ENCODE measurements at regions not wholly inside any gene's neighbourhood (a gene's known extent, or its start where the extent isn't known, plus 50 kb on each side); places are given as distances from the start of the nearest gene placed in this dataset.

DNA sequence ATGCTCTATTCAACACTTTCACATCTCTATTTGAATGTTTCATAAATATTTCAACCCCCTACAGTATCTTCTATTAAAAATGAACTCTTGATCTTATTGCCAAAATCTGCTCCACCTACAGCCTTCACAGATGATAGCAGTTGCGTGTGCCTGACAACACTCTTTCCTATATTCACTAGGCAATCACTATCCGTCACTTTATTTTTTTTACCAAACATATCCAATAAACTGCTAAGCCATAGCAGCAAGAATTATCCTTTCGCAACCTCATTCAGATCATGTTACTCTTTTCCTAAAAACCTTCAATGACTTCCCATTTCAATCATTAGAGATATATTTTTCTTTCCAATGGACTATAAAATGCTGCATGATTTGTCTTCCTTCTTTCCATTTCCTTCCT, 629.8 kb upstream of the PCDH9 start:
- CTCF ChIA-PET: no interaction called here
- H3K9me3 ChIP-seq (ENCODE audit: control insufficient read depth, insufficient read depth, low read depth, low read length): no peaks in the 10 kb centered on the region
- no peak overlapping the region for H3K27ac ChIP-seq (ENCODE audit: low read length)
- POLR2A ChIA-PET: no interaction called here
- no peaks in the 10 kb centered on the region for H3K36me3 ChIP-seq (ENCODE audit: control insufficient read depth, insufficient read depth, low read length)
- in situ Hi-C loops (cut with HindIII; ENCODE audit: low pct_unique_long_range_greater_than_20kb, low sequenced_read_pairs) (no loop called here), intact Hi-C loops (cut with micrococcal nuclease; ENCODE audit: unreplicated experiment) (no loop called here)
- DNase-seq (ENCODE audit: low read depth, low spot score) (no peak), ATAC-seq (no peak)
- TF ChIP-seq REST (IDR thresholded peaks at IDR 0.05; ENCODE audit: insufficient read depth in 1 of 2, low read depth in 2 of 2, low read length in 1 of 2) (no peak), POLR2AphosphoS5 (IDR thresholded peaks at IDR 0.05; ENCODE audit: low read depth, low read length) (no peak)
- TF ChIP-seq, protein P1, sequence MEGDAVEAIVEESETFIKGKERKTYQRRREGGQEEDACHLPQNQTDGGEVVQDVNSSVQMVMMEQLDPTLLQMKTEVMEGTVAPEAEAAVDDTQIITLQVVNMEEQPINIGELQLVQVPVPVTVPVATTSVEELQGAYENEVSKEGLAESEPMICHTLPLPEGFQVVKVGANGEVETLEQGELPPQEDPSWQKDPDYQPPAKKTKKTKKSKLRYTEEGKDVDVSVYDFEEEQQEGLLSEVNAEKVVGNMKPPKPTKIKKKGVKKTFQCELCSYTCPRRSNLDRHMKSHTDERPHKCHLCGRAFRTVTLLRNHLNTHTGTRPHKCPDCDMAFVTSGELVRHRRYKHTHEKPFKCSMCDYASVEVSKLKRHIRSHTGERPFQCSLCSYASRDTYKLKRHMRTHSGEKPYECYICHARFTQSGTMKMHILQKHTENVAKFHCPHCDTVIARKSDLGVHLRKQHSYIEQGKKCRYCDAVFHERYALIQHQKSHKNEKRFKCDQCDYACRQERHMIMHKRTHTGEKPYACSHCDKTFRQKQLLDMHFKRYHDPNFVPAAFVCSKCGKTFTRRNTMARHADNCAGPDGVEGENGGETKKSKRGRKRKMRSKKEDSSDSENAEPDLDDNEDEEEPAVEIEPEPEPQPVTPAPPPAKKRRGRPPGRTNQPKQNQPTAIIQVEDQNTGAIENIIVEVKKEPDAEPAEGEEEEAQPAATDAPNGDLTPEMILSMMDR (IDR thresholded peaks at IDR 0.05): no peak
- H3K4me3 ChIP-seq (ENCODE audit: low read depth in 2 of 2, low read length in 2 of 2): no peak overlapping the region
- no peaks in the 10 kb centered on the region for H3K27me3 ChIP-seq (ENCODE audit: control insufficient read depth, insufficient read depth, low read length)
- BruUV-seq (replicated peaks): no TSS peak
- no peaks in the 10 kb centered on the region; the same call in 1 of the 2 replicates for H3K4me1 ChIP-seq (ENCODE audit: control insufficient read depth, insufficient read depth, low read length)

GRCh38 chr13:67857581-67858310, 627.6 kb upstream of the PCDH9 start:
- intact Hi-C loops (cut with micrococcal nuclease; ENCODE audit: unreplicated experiment): no loop called here
- H3K36me3 ChIP-seq (ENCODE audit: control insufficient read depth, insufficient read depth, low read length): no peaks in the 10 kb centered on the region
- no peak for TF ChIP-seq POLR2AphosphoS5 (IDR thresholded peaks at IDR 0.05; ENCODE audit: low read depth, low read length)
- no peak for TF ChIP-seq SIN3A (IDR thresholded peaks at IDR 0.05; ENCODE audit: borderline replicate concordance, insufficient read depth, low read depth, low read length)
- TF ChIP-seq, protein P1 (IDR thresholded peaks at IDR 0.05): no peak
- no peak for TF ChIP-seq REST (IDR thresholded peaks at IDR 0.05; ENCODE audit: insufficient read depth in 1 of 2, low read depth in 2 of 2, low read length in 1 of 2)
- TF ChIP-seq TCF7L2 (IDR thresholded peaks at IDR 0.05; ENCODE audit: low read depth, low read length): no peak
- no peak overlapping the region for H3K4me3 ChIP-seq (ENCODE audit: low read depth in 2 of 2, low read length in 2 of 2)
- no peaks in the 10 kb centered on the region; the same call in 1 of the 2 replicates for H3K4me1 ChIP-seq (ENCODE audit: control insufficient read depth, insufficient read depth, low read length)
- no peaks in the 10 kb centered on the region for H3K9me3 ChIP-seq (ENCODE audit: control insufficient read depth, insufficient read depth, low read depth, low read length)
- H3K27me3 ChIP-seq (ENCODE audit: control insufficient read depth, insufficient read depth, low read length): no peaks in the 10 kb centered on the region
- in situ Hi-C loops (cut with HindIII; ENCODE audit: low pct_unique_long_range_greater_than_20kb, low sequenced_read_pairs): no loop called here
- BruUV-seq (replicated peaks): no TSS peak
- ATAC-seq: no peak
- H3K27ac ChIP-seq (ENCODE audit: low read length): no peak overlapping the region
- DNase-seq (ENCODE audit: low read depth, low spot score): no peak
- ChIA-PET POLR2A (no interaction called here), CTCF (no interaction called here)
